Kidney tubule cell (primary cell): ENCODE measurements at regions not wholly inside any gene's neighbourhood (a gene's known extent, or its start where the extent isn't known, plus 50 kb on each side); places are given as distances from the start of the nearest gene placed in this dataset.
A peak's percentile ranks its signal among the peaks of the same experiment; 100 is the strongest.

Experiments
- DNase-seq: peaks from one replicate; pipeline ENCODE4 v3.0.0-alpha.2; 2018; ENCODE audit warnings: low spot score

DNA sequence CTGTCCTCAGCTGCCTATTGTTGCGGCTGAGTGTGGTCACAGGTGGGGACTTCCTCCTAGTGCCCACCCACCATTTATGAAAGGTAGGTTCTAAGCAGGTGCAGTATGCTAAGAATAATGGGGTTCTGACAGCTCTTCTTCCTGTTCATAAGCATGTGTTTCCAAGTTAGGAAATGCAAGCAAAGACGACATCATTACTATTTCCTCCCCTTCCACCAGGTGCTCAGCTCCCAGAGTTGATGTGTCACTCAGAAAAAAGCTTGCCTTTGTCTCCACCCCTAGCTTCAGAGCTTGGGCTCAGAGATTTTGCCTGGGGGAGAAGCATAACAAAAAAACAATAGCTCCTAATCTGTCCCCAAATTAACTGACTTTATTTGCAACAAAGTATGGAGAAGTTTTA, 1076.7 kb downstream of the NR2F1-AS1 start:
- DNase-seq = peak; percentile 53

DNA sequence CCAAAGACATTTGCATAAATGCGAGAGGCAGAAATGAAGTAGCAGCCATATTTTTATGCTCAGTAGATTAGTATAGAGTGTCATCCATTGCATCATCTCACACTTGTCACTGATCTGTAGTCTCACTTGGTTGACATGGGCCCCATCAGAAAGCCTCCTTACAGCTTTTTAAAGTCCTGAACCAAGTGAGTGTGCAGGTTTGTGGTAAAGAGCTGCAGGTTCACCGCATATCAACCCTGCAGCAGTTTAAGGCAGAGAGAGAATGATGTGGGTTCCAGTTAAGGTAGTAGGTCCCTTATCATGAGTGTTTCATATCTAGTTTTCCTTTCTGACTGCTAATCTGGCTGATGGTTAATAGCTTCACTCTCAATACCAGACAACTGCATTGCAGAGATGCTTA, 1080.3 kb downstream of the NR2F1-AS1 start:
- DNase-seq = no peak

DNA sequence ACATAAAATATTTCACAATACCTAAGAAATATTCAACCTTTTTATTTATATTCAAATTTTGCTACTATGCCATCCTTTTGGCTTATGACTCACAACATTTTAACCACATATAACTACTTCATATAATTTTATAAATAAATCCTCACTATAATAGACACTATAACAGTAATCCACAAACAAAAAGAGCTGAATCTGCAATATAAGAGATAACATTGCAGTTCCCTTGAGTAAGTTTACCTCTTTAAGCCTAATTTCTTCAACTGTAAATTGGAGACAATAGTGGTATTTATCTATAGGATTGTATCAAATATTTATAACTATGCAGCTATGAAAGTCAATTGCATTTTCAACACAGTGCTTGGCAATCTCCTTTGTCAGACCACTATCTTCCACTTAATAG, 1084.5 kb downstream of the NR2F1-AS1 start:
- DNase-seq = no peak

DNA sequence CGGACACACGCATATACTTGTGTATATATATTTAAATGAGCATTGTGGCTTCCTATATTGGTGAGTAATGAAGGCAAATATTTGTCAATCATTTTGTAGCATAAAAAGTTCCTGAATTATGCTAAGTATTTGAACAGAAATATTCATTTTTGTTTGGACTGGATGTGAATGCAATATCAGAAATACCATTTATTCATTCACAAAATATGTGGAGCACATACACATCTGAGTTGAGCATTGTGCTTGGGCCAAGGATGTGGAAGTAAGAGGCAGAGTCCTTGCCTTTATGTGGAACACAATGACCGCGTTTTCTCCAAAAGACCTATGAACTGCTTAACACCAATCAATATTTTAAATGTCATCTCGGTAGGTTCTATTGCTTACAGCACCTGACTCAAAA, 1086.5 kb downstream of the NR2F1-AS1 start:
- no peak for DNase-seq

DNA sequence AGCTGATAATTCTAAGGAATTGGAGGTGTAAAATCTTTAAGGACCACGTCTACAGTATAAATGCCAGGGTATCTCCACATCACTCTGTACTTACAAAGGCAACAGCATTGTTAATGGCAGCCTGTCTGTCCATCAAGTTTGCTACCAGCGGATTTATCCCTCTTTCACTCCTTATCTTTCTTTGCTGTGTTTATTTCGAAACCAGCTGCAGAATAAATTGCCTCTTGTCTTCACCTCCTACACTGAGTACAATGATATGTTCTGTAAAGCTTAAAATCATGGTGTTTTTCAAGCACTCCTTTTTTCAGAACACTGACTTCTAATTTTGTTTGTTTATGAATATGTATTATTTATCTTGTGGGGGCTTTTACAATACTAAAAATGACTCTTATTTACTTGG, 1088.1 kb downstream of the NR2F1-AS1 start:
- DNase-seq = no peak

DNA sequence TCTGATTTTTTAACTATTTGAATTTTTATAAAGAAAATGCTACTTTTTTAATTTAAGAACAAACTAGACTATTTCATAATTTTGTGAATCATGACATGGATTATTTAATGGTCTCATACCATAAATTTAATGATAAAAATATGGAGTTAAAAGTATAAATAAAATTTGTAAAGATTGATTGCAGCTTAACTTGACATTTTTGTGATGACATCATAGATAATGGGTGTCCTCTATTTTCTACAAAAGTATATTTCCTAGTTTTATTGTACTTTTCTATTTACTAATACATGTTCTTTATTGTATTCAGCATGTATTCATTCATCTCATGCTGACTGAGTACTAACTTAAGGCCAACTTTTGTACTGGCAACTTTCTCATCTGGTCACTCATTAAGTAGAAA, 1096.5 kb downstream of the NR2F1-AS1 start:
- DNase-seq = no peak

DNA sequence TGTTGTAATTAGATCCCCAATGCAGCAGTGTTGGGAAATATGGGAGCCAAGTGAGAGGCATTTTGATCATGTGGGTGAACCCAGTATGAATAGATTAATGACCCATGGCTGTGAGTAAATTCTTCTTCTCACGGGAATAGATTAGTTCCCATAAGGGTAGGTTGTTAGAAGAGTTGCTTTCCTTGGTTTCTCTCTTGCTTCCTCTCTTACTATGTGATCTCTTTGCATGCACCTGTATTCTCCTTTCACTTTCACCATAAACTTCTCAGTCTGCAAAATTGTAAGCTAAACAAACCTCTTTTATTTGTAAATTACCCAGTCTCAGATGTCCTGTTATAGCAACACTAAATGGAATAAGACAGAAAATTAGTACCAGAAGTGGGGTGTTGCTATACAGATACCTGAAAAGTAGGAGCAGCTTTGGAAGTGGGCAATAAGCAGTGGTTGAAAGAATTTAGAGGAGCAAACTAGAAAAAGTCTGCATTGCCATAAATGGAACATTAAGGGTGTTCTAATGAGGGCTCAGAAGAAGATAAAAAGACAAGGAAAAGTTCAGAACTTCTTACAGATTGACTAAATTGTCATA, 1090.0 kb upstream of the ARRDC3 start:
- no peak for DNase-seq

DNA sequence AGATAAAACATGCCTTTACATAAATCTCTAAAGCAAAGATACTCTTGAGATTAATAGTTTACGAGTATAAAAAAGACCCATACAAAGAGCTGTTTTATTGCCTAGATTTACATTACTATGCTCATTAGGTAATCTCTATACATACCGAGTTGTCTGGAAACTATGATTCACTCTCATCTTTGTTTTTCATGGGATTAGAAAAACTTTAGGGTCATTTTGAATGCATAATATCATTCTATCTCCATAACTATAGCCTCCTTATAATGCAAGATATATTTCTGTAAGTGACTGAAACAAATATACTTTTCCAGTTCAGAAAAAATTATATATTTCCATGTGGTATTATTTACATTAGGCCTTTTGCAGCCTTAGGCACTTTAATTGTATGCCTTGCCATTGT, 1088.7 kb upstream of the ARRDC3 start:
- DNase-seq = no peak

DNA sequence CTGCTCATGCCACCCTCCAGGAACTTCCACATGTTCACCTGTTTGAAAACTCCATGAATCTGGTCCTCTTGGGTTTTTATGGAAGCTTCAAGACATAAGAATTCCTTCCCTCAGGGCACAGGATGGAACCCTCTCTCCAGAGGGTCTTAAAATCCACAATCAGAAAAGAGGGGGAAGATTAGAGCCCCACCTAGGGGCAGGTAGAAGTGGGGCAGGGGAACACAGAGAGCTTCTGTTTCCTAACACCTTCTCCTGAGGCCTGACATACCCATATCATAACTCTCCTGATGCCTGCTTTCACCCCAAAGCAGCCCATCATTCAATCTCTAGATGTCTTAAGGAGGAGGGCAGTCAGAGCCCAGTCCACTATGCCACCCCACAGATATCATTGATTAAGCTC, 1087.7 kb upstream of the ARRDC3 start:
- no peak for DNase-seq

DNA sequence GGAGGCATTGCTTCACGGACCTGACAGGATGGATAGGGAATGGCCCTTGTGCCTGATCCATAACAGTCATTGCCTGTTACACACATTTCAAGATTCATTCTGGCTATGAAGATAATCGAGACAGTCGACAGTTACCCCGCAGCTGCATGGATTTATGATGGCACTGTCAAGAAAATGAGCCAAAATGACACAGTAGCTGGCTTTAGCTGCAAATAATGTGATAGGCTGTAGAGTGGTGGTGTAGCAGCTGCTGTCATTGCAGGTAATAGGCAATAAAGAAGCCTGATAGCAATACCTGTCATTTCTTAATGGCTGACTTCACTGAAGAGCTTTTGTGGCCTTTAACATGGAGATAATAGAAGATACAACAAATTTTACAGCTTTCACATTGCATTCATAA, 1085.2 kb upstream of the ARRDC3 start:
- no peak for DNase-seq

DNA sequence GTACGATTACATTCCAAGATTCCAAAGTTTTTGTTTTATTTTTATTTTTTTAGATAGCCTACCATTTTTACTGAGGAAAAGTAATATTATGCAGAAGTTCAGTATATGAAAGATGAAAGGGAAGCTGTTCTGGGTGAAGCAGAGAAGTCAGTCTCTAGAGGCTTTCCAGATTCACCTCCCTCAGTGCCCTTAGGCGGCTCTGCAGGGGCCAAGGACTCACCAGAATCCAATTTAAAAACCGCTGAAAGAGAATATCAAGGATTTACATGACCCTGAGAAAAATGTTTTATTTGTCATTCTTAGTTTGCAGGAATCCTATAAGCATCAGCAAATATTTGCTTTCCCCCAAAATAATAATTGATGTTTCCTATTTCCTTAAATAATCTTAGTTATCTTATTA, 1084.6 kb upstream of the ARRDC3 start:
- DNase-seq = no peak

DNA sequence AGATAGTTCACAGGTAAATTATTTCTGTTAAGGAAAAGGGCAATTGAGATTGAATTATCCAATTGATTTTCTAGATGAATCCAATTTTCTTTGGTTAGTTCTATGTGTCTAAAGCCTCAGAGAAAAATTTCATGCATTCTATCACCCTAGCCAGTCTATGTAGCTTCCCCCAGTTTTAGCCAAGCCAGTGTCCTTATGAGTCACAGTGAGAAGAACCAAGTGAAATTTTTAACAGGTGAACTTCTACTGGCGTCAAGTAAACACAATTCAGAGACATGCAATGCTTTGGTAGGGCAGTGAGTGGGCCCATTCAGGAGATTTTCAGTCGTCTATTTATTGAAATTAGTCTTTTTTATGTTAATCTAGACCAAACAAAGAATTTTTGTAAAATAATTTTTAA, 1077.4 kb upstream of the ARRDC3 start:
- no peak for DNase-seq

DNA sequence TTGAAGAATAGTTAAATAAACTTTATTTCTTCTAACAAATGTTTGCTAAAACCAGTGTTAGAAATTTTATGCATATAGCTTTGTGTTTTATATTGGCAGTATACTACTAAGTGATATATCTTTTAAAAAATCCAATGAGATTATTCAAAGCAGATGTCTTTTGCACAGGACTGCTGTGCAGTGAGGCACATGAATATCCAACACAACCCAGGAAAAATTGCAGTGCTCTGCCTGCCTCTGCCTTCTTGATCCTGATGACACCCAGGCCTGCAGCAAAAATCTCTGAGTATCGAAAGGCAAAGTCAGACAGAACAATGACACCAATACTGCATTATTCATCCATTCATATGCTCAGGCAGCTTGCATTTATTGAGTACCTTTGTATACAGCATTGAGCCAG, 1076.5 kb upstream of the ARRDC3 start:
- DNase-seq = no peak

DNA sequence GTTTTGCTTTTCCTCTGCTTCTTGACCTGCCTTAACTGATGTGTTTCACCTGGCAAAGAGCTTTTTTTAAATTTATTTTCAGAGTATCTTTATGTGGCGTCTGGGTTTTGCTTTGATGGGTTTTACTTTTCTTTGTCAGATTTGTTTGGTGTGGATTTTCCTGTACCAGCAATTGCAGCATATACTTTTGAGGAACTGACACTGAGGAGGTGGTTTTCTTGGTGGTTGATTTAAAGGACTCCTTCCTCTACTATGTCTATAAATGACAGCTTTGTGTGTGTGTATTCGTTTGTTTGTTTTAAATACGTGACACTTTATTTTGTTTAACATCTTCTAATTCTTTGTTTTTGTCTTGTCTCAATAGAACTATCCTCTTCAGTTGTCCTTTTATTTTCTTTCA, 1071.9 kb upstream of the ARRDC3 start:
- DNase-seq = no peak

DNA sequence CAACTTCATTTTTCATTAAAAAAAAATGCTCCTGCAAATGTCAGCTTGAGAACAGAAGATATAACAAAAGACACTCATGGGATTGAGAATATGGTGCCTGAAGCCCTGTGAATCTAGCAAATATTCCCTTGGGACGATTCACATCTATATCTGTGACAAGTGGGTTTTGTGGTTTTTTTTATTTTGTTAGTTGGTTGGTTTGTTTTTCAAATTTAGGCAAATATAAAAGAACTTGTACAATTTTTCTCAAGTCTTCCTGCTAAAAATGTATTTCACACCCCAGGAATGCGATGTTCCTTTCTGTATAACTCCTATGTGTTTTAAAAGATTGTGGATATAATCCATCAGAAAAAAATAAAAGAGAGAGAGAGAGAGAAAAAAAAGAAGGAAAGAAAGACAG, 1061.8 kb upstream of the ARRDC3 start:
- no peak for DNase-seq

DNA sequence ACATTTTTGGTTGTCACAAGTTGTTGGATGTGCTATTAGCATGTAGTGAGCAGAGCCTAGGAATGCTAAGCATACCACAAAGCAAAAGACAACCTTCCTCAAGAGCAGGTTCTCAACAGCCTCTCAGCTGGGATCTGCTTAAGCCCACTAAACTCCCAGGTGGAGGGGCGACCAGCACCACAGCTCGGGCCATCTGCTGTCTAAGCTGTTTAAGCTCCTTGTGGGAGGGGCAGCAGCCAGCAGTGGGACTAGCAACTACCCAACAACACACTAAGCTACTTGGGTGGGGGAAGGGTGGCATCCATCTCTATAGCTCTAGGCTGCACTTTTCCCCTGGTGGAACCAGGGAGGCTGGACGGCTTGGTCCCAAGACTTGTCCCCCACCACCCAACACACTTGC, 1052.7 kb upstream of the ARRDC3 start:
- no peak for DNase-seq

DNA sequence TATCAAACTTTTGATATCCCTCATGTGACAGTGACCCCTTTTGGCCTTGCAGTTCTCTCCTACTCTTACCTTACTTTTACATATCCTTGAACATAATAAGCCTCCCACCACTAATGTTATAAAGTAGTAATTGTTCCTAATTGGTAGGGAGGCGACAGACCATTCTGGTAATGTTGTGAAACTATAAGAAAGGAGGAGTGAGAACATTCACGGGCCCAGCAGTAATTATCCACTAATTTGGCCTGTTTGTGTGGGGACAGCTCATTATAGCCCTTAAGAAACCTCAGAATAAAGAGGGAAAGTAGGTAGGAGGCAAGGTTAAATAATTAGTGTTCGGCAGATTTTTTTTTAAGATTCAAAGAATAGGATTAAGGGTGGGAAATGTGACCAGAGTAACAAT, 1046.5 kb upstream of the ARRDC3 start:
- no peak for DNase-seq

DNA sequence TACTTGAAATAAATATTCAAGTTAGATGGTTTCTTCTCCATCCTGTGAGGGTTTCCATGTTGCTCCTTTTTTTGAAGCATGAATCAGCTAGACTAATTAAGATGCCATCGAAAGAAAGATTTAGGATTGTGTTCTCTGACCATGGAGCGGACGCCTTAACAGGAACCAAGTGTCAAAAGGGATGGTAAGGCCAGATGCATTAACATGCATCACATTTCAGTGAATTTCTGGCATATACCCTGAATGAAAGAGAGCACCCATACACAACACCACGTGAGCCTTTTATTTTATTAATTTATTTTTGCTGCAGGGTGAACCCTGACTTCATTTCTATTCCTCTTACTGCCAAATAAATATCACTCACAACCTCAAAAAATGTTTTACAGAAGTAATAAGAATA, 1045.3 kb upstream of the ARRDC3 start:
- no peak for DNase-seq

DNA sequence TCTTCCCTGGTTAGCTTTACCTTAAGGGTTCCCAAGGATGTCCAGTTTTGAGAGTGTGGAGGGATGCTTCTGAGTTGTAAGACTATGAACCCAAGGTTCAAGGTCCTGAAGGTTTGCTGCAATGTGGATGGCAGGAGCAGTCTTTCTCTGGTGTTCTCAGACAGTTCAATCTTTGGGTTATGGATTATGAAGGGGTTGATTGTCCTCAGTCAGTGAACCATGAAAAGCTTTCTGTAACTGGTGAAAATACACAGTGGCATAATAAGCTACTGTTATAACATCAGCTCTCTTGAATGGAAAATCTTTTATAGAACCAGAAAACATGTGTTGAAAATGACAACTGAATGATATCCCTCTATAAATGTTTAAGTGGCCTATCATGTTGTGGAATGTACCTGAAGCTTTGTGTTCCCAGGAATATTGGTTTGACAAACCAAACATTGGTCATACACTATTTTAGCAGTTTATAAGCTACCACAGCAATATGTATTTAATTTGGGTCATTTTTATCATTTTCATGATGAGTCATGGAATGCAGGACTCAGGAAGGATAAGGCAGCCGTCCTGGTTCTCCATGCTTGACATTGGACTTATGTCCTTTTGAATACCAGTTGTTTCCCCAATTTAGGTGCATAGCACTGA, 1041.8 kb upstream of the ARRDC3 start:
- DNase-seq = peak; percentile 9

DNA sequence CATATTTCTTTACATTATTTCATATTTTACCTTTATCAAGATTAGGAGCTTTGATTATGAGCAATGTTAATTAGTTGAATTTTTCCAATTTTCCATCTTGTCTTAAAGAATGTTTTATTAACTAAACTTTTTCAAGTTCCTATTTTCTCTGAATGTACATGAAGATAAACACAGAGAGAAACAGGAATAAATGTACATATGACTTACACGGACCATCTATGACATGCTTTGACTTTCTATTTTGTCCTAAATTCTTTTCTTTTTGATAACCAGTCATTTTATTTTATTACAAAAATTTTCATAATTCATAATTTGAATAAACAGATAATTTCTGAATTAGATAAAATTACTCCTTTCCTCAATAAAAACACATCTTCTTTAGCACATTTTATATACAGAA, 1038.8 kb upstream of the ARRDC3 start:
- DNase-seq = peak; percentile 2

DNA sequence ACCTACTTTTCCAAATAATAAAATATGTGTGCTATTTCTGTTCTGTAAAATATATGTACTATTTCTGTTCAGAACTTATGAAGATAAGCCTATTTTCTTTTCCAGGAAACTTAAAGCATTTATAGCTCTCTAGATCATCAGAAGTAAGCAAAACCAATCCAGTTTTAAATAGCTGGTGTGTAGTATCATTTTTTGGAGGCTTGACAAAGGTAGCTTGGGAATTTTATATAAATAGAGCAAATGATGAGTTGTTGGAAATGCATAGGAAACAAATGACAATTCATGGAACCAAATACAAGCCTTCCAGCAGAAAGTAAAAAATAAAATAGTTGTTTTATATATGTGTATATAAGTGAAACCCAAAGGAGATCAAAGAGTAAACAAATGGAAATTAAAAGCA, 1038.1 kb upstream of the ARRDC3 start:
- no peak for DNase-seq

DNA sequence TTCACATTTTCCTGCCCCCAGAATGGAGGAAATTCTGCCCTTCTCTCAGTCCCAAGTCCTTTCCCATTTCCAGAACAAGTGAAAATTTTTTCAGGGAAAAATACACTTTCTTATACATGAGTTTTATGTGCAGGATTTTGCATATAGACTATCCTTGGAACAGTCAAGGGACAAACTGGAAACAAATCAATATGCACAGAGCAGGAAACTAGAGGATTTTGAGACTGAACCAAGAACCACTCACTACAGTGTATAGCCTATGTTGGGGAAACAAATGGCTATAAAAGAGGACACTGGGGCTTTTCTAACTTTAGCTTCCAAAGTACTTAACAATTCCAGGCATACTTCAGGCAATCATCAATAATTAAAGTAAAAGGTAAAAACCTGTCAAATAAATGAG, 1036.1 kb upstream of the ARRDC3 start:
- no peak for DNase-seq

DNA sequence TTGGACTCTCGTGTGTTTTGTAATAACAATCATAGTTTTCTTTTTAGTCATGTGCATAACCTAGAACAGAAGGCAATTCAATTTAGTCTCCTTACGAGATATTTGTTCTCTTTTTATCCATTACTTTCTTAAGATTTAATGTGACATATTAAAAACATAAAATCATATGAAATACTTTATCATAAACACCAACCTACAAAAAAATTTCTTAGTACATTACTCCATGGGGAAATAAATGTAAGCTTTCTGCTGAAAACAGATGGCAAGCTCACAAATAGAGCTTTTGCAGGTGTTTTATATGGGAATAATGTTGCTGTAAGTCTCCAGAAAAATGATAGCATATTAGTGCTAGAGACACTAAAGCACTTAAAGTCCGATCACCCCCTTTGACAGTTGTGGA, 1035.2 kb upstream of the ARRDC3 start:
- no peak for DNase-seq

DNA sequence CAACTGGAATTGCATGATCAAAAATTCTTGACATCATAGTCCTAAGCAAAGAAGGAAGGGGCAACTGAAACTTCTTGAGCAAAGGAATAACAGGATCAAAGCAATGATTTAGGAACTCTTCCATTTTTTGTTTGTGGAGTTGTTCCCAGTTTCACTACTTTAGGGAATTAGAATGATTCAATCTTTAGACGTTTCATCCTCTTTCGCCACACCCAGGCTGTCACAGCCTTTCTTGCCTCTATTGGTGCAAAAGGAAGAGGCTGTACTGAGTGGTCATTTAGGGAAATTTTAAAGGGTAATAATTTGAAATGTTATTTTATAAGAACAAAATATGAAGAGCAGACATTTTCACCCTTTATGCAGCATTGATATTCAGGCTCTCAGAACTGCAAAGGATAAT, 1026.0 kb upstream of the ARRDC3 start:
- DNase-seq = no peak
